HG03139 (cell line): ENCODE measurements at regions not wholly inside any gene's neighbourhood (a gene's known extent, or its start where the extent isn't known, plus 50 kb on each side); places are given as distances from the start of the nearest gene placed in this dataset.
A peak's percentile ranks its signal among the peaks of the same experiment; 100 is the strongest.
"Not testable (repeated sequence)": the region's sequence is repeated elsewhere in the genome, so short reads cannot be mapped to it uniquely, and the experiment has no call there.

Experiments used
- ATAC-seq: cut with Tn5 transposase; IDR thresholded peaks from one replicate; pipeline ENCODE4 v1.9.1; 2021; ENCODE audit not compliant: unreplicated experiment

- ATAC-seq, result no peak
These were observed 229.1 kb downstream of the S1PR1 start for GRCh38 chr1:101465941-101466340.

DNA sequence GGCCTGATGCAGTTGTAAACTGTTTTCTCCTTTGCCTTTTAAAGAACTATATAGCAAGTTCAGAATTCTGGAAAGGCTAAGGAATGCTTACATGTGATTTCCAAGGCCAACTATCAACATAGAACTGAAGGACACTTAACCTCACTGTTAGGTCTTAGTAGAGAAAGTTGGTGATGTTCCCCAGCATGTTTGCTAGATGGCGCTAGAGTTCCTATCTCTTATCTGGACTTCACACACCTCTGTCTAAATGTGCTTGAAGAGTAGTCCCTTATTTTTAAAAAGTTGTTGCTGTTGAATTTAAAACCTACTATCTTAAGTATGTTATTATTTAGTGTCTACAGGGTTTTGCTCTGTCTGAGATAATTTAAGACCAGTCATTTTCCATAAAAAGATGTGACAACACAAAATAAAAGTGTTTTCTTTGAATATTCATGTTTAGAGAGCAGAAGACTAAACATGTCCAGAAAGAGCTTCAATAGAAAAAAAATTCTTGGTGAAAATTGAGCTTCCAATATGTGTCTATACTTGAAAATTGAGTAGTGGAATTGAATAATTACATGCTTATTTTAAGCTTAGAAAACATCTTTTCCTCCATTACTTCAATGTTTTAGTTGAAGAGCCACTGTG is 237.3 kb downstream of the S1PR1 start:
- no peak for ATAC-seq

- no peak for ATAC-seq
These were observed 239.7 kb downstream of the S1PR1 start for GRCh38 chr1:101476541-101476940.

- no peak for ATAC-seq
These were observed 243.1 kb downstream of the S1PR1 start for GRCh38 chr1:101479945-101480344.

- ATAC-seq, result no peak
These were observed 245.5 kb downstream of the S1PR1 start for GRCh38 chr1:101482306-101482705.

DNA sequence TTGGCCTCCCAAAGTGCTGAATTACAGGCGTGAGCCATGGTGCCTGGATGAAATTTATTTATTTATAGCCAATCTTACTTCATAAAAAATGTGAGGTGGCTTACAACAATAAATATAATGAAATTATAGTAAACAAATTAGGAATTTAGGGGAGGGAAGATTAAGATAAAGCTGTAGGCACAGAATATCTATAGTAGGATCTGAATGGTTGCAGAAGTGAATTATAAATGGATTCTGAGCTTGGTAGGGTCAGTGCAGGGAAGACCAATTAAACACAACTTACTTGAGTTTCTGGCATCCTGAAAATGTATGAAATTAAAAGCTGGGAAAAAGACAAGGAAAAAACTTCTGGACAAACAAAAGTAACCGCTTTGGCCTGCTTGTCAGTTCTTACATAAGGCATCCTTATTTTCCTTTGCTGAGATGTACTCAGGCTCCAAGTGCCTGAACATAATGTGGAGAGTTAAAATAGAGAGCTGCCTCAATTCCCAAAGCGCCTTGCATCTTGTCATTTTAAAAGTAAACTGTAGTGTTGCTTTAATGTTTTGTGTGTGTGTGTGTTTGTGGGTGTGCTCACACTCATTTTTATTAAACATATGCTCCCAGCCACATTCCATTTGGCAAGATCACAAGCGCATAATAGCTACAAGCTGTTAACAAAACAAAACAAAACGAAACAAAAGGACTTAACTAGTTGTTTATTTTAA is 247.3 kb downstream of the S1PR1 start:
- no peak for ATAC-seq

DNA sequence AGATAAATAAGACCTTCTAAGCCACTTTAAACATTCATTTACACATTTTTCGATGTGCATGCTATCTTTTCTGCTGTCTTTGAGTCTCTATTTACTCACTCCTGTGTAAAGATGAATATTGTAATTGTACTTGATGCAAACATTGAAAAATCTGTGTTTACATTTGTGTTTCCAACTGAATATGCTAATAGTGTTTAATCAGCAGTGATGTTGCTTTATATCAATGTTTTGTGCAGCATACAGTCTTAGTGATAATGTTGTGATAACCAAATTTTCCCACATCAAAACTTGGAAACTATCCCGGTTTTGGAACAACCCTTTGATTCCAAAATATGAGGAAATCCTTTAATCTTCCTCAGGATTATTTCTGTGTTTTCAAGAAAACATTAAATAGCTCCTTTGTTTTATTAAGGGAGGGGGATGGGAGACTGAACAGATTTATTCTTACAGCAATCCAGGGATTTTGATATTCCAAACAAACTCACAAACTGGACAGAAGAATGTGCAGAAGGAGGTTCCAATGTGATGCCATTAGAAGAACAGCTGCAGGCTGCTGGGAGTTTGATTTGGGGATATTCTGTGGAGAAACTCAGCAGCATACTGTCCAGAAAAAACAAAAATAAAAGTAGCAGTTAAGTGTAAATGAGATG is 248.0 kb downstream of the S1PR1 start:
- ATAC-seq, result no peak

DNA sequence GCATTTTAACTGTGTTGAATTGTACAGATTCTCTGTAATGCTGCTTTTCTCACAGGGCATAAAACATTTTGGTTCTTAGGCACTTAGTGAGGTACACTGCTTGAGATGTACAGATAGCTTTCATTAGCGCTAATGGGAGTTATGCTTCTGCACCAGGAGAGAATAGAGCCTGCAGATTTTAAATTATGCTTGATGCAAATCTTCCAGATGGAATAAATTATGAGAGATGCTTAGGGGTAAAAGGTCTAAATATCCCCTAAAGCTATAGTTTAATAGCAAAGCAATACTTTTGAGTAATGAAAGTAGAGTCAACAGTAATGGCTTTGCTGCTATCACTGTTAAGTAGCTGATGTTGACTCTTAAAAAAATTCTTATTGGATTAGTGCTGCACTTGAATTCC is 248.9 kb downstream of the S1PR1 start:
- no peak for ATAC-seq

DNA sequence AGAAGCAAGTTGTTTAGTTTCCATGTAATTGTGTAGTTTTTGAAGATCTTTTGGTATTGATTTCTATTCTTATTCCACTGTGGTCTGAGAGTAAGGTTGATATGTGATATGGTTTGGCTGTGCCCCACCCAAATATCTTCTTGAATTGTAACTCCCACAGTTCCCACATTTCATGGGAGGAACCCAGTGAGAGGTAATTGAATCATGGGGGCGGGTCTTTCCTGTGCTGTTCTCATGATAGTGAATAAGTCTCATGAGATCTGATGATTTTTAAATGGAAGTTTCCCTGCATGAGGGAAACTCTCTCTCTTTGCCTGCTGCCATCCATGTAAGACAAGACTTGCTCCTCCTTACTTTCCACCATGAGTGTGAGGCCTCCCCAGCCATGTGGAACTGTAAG is 255.3 kb downstream of the S1PR1 start:
- ATAC-seq, result not testable (repeated sequence)

GRCh38 chr1:101493920-101494319 is 257.1 kb downstream of the S1PR1 start:
- ATAC-seq, result not testable (repeated sequence)

- ATAC-seq, result no peak
These were observed 259.3 kb downstream of the S1PR1 start for GRCh38 chr1:101496109-101496508.

DNA sequence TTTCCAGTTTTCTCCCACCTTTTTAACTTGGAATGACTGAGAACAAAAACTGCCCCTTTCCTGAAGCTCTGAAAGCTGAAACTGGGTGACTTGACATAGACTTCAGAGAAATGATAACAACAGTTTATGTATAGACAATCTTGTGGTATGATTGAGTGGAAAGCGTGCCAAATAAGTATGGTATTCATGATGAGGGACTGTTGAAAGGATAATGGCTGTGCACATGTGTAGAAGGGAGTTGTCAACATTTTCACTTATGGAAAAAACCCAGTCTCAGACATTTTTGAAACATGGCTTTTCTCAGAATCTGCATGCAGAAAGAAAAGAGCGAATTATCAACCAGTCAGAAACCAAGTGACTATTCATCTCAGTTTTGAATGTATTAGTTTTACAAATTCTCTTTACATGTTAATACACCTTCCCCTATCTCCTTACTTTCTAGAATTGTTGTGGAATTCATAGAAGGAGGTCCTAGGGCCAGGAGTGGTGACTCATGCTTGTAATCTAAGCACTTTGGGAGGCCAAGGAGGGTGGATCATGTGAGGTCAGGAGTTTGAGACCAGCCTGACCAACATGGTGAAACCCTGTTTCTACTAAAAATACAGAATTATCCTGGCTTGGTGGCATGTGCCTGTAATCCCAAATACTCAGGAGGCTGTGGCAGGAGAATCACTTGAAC is 261.2 kb downstream of the S1PR1 start:
- ATAC-seq, result no peak

DNA sequence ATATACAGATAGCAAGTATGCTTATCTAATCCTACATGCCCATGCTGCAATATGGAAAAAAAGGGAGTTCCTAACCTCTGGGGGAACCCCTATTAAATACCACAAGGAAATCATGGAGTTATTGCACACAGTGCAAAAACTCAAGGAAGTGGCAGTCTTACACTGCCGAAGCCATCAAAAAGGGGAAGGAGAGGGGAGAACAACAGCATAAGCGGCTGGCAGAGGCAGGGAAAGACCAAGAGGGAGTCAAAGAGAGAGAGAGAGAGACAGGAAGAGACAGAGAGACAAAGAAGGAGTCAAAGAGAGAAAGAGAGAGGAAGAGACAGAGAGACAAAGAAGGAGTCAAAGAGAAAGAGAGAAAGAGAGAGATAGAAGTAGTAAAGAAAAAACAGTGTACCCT is 267.3 kb downstream of the S1PR1 start:
- not testable (repeated sequence) for ATAC-seq

DNA sequence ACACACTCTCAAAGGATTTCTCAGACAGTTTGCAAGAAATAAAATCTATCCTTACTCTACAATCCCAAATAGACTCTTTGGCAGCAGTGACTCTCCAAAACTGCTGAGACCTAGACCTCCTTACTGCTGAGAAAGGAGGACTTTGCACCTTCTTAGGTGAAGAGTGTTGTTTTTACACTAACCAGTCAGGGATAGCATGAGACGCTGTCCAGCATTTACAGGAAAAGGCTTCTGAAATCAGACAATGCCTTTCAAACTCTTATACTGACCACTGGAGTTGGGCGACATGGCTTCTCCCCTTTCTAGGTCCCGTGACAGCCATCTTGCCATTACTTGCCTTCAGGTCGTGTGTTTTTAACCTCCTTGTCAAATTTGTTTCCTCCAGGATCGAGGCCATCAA is 268.4 kb downstream of the S1PR1 start:
- ATAC-seq, result not testable (repeated sequence)

GRCh38 chr1:101506541-101507164 is 269.8 kb downstream of the S1PR1 start:
- ATAC-seq, result peak; percentile 56

DNA sequence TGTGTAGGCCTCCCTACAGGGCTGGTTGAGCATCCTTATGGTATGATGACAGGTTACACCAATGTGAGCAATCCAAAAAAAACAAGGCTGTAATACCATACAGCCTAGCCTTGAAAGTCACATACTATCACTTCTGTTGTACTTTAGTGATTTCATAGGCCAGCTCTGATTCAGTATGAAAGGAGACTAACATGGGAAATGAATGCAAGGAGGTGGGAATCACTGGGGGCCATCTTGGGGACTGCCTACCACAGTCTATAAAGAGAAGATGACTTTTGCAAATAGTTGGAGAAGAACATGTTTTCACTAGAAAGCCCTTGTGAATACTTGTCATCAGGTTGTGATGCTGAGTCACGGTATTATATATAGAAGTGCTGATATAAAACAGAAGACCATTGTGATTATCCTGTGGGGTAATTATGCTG is 270.7 kb downstream of the S1PR1 start:
- no peak for ATAC-seq

GRCh38 chr1:101508913-101509312 is 272.1 kb downstream of the S1PR1 start:
- no peak for ATAC-seq

DNA sequence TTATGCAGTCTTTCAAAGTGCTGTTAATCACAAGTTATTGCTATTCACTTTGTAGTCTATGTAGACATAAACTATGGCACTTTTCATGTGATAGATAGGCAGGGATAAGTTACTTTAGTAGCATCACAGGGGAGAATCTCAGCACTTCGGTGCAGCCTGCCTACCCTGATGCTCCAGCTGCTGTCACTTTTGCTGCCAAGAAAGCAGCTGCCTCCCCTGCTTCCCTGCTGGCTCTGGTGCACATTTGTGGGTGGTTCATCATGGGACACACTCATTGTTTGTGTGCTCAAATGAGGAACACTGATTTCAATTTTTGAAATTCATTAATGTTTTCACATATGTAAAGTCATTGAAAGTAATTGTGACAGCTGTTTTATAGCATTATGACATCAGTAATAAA is 272.6 kb downstream of the S1PR1 start:
- ATAC-seq, result no peak

- ATAC-seq, result no peak
These were observed 274.5 kb downstream of the S1PR1 start for GRCh38 chr1:101511202-101511891.

- peak; percentile 96 for ATAC-seq
These were observed 283.5 kb downstream of the S1PR1 start for GRCh38 chr1:101520302-101520701.

GRCh38 chr1:101522486-101522885 is 285.7 kb downstream of the S1PR1 start:
- no peak for ATAC-seq
